CD14-positive monocyte (primary cell): ENCODE measurements at regions not wholly inside any gene's neighbourhood (a gene's known extent, or its start where the extent isn't known, plus 50 kb on each side); places are given as distances from the start of the nearest gene placed in this dataset.

ENCODE experiments used
- DNase-seq, 3 donors: peaks; one replicate each; pipeline ENCODE4 v3.0.0-alpha.2; 2011 to 2022
- H2AFZ ChIP-seq: 2 replicates; pipeline ENCODE4 v1.6.0; 2012; ENCODE audit warnings: mild to moderate bottlenecking, low read depth, low read length, inconsistent platforms; ENCODE audit not compliant: insufficient read depth, poor library complexity, severe bottlenecking
- H3K27ac ChIP-seq, 2 donors: 1 replicate in 1 of 2; 2 replicates in 1 of 2; pipeline ENCODE4 v1.5.1; 2012 to 2013; ENCODE audit warnings: low read length in 2 of 2, control low read depth in 1 of 2, inconsistent platforms in 1 of 2, low read depth in 1 of 2, mild to moderate bottlenecking in 1 of 2
- H3K27me3 ChIP-seq, 2 donors: one replicate each; pipeline versions ENCODE4 v1.6.0 to v1.6.1; 2011 to 2013; ENCODE audit warnings: low read length in 2 of 2; ENCODE audit not compliant: control insufficient read depth in 2 of 2, insufficient read depth in 2 of 2
- H3K36me3 ChIP-seq, 2 donors: replicated peaks in 1 of 2; 1 replicate in 1 of 2; 2 replicates in 1 of 2; pipeline versions ENCODE4 v1.5.1 to v1.6.1; 2012 to 2013; ENCODE audit warnings: low read length in 2 of 2, control low read depth in 1 of 2, inconsistent platforms in 1 of 2, mild to moderate bottlenecking in 1 of 2; ENCODE audit not compliant: insufficient read depth in 2 of 2, control insufficient read depth in 1 of 2
- H3K4me1 ChIP-seq, 2 donors: 1 replicate in 1 of 2; 2 replicates in 1 of 2; pipeline versions ENCODE4 v1.5.1 to v1.6.1; 2012 to 2013; ENCODE audit warnings: low read length in 2 of 2, control low read depth in 1 of 2, inconsistent platforms in 1 of 2, mild to moderate bottlenecking in 1 of 2, moderate library complexity in 1 of 2; ENCODE audit not compliant: insufficient read depth in 2 of 2, control insufficient read depth in 1 of 2
- H3K4me2 ChIP-seq: replicated peaks from 2 replicates; pipeline ENCODE3; 2012; ENCODE audit warnings: low read length, moderate library complexity, mild to moderate bottlenecking; ENCODE audit not compliant: poor library complexity, severe bottlenecking; ENCODE audit errors: extremely low read depth
- H3K4me3 ChIP-seq, 3 experiments: fragments of 200-600 bp in 1 of 3; sonication (generic) in 1 of 3; replicated peaks in 1 of 3; 1 replicate in 2 of 3; 2 replicates in 1 of 3; pipeline ENCODE4 v1.5.1; 2011 to 2013; ENCODE audit warnings: low read length in 3 of 3, mild to moderate bottlenecking in 3 of 3, control low read depth in 2 of 3, low read depth in 2 of 3, inconsistent platforms in 1 of 3, moderate library complexity in 1 of 3
- H3K79me2 ChIP-seq: 2 replicates; pipeline ENCODE4 v1.6.0; 2012; ENCODE audit warnings: mild to moderate bottlenecking, control low read depth, inconsistent platforms, low read length, moderate library complexity; ENCODE audit not compliant: insufficient read depth
- H3K9ac ChIP-seq: 2 replicates; pipeline ENCODE4 v1.6.0; 2017; ENCODE audit warnings: low read length, mild to moderate bottlenecking; ENCODE audit not compliant: insufficient read depth, poor library complexity, severe bottlenecking
- H3K9me3 ChIP-seq, 2 donors: replicated peaks in 1 of 2; 1 replicate in 1 of 2; 2 replicates in 1 of 2; pipeline versions ENCODE4 v1.5.1 to v1.6.1; 2012 to 2013; ENCODE audit warnings: low read length in 2 of 2, control low read depth in 1 of 2; ENCODE audit not compliant: control insufficient read depth in 1 of 2, insufficient read depth in 1 of 2
- H4K20me1 ChIP-seq: 2 replicates; pipeline ENCODE4 v1.6.0; 2012; ENCODE audit warnings: mild to moderate bottlenecking, low read length, control low read depth, moderate library complexity; ENCODE audit not compliant: insufficient read depth
- H3K27ac Mint-ChIP-seq, 7 donors: one replicate each; pipeline ENCODE4 v1.8.0; 2020; ENCODE audit warnings: mild to moderate bottlenecking in 7 of 7, mixed read lengths in 7 of 7, moderate library complexity in 6 of 7, inconsistent platforms in 2 of 7
- H3K27me3 Mint-ChIP-seq, 3 donors: one replicate each; pipeline ENCODE4 v1.8.0; 2021 to 2022; ENCODE audit warnings: low read depth in 3 of 3, mild to moderate bottlenecking in 3 of 3, mixed read lengths in 3 of 3, moderate library complexity in 3 of 3, inconsistent platforms in 1 of 3
- H3K36me3 Mint-ChIP-seq, 2 donors: one replicate each; pipeline ENCODE4 v1.8.0; 2020; ENCODE audit warnings: mixed read lengths in 2 of 2, inconsistent platforms in 1 of 2, mild to moderate bottlenecking in 1 of 2
- H3K4me1 Mint-ChIP-seq: one replicate; pipeline ENCODE4 v1.8.0; 2020; ENCODE audit warnings: mild to moderate bottlenecking, mixed read lengths
- H3K4me3 Mint-ChIP-seq, 2 donors: one replicate each; pipeline ENCODE4 v1.8.0; 2020; ENCODE audit warnings: mild to moderate bottlenecking in 2 of 2, mixed read lengths in 2 of 2, moderate library complexity in 1 of 2
- H3K9me3 Mint-ChIP-seq, 7 donors: one replicate each; pipeline ENCODE4 v1.8.0; 2020 to 2022; ENCODE audit warnings: mixed read lengths in 7 of 7, mild to moderate bottlenecking in 6 of 7, moderate library complexity in 6 of 7, inconsistent platforms in 2 of 7
- CTCF ChIP-seq: fragments of 200-600 bp; IDR thresholded peaks from one replicate; pipeline ENCODE4 v1.8.0; 2022; ENCODE audit warnings: antibody characterized with exemption, mild to moderate bottlenecking
- WGBS: methylation state at CpG from one replicate; pipeline ENCODE4 v1.1.5; 2013; ENCODE audit warnings: missing lambda C conversion rate; ENCODE audit not compliant: insufficient coverage; 5-methylcytosine and 5-hydroxymethylcytosine counted together
- intact Hi-C, 2 donors: fragments of 100-400 bp; cut with micrococcal nuclease; formaldehyde crosslinking; loops; one replicate each; pipeline versions ENCODE4 v1.15.0 to v1.15.1; 2023

- Histone ChIP-seq H3K9ac (no peak overlapping the region), H3K27ac (no peak overlapping the region), H3K9me3 (no peaks in the 10 kb centered on the region), H2AFZ (no peak overlapping the region), H4K20me1 (no peaks in the 10 kb centered on the region), H3K27me3 (no peaks in the 10 kb centered on the region), H3K4me1 (no peaks in the 10 kb centered on the region), H3K36me3 (no peaks in the 10 kb centered on the region), H3K4me3 (no peak overlapping the region), H3K79me2 (no peaks in the 10 kb centered on the region), H3K4me2 (no peak overlapping the region)
- DNase-seq: no peak
- TF ChIP-seq CTCF: no peak
- Mint-ChIP-seq H3K4me1 (no peaks in the 10 kb centered on the region), H3K9me3 (no peaks in the 10 kb centered on the region), H3K36me3 (no peaks in the 10 kb centered on the region), H3K4me3 (no peak overlapping the region), H3K27ac (no peak overlapping the region), H3K27me3 (no peaks in the 10 kb centered on the region)
- WGBS: no CpG with 5 or more reads among the region's 1 CpG
- intact Hi-C loops: no loop called here
These were observed 51.0 kb upstream of the LHX8 start for GRCh38 chr1:75083223-75083622.

GRCh38 chr1:75083848-75084514, 50.2 kb upstream of the LHX8 start:
- Histone ChIP-seq H3K36me3 (no peaks in the 10 kb centered on the region), H2AFZ (no peak overlapping the region), H3K4me3 (no peak overlapping the region), H3K9ac (no peak overlapping the region), H3K27me3 (no peaks in the 10 kb centered on the region), H3K4me2 (no peak overlapping the region), H4K20me1 (no peaks in the 10 kb centered on the region), H3K4me1 (no peaks in the 10 kb centered on the region), H3K27ac (no peak overlapping the region), H3K79me2 (no peaks in the 10 kb centered on the region), H3K9me3 (no peaks in the 10 kb centered on the region)
- Mint-ChIP-seq H3K27ac (no peak overlapping the region), H3K9me3 (no peaks in the 10 kb centered on the region), H3K4me1 (no peaks in the 10 kb centered on the region), H3K27me3 (no peaks in the 10 kb centered on the region), H3K4me3 (no peak overlapping the region), H3K36me3 (no peaks in the 10 kb centered on the region)
- TF ChIP-seq CTCF: no peak
- 58% methylated on average over 2 of the region's 4 CpGs for WGBS
- intact Hi-C loops: no loop called here
- no peak for DNase-seq
